ENCODE measurements at regions not wholly inside any gene's neighbourhood (a gene's known extent, or its start where the extent isn't known, plus 50 kb on each side); places are given as distances from the start of the nearest gene placed in this dataset.
"Not testable (repeated sequence)": the region's sequence is repeated elsewhere in the genome, so short reads cannot be mapped to it uniquely, and the experiment has no call there.

DNA sequence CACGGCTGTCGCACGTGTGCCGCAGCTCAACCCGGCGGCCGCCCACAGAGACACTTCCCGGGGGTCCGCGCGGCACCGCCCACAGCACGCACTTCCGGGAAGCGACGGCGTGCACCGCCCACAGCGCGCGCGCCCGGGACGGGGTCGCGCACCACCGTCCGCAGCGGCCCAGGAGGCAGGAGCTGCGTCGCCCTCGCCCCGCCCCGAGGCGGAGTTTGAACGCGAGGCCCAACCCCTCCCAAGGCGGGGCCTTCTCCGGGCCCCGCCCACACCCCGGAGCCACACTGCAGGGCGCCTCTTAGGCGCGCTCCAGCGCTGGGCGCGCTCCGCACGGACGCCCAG, 5366.8 kb upstream of the TPTE start:
- TF ChIP-seq POLR2A (IDR thresholded peaks at IDR 0.05), result not testable (repeated sequence)
- TF ChIP-seq, protein P1, sequence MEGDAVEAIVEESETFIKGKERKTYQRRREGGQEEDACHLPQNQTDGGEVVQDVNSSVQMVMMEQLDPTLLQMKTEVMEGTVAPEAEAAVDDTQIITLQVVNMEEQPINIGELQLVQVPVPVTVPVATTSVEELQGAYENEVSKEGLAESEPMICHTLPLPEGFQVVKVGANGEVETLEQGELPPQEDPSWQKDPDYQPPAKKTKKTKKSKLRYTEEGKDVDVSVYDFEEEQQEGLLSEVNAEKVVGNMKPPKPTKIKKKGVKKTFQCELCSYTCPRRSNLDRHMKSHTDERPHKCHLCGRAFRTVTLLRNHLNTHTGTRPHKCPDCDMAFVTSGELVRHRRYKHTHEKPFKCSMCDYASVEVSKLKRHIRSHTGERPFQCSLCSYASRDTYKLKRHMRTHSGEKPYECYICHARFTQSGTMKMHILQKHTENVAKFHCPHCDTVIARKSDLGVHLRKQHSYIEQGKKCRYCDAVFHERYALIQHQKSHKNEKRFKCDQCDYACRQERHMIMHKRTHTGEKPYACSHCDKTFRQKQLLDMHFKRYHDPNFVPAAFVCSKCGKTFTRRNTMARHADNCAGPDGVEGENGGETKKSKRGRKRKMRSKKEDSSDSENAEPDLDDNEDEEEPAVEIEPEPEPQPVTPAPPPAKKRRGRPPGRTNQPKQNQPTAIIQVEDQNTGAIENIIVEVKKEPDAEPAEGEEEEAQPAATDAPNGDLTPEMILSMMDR (IDR thresholded peaks at IDR 0.05), result not testable (repeated sequence)

Data from right lobe of liver (tissue), 4 donors.